Body of pancreas (tissue), 4 donors: ENCODE measurements at regions not wholly inside any gene's neighbourhood (a gene's known extent, or its start where the extent isn't known, plus 50 kb on each side); places are given as distances from the start of the nearest gene placed in this dataset.
A peak's percentile ranks its signal among the peaks of the same experiment; 100 is the strongest.

Source experiments
- CTCF ChIP-seq, 7 experiments: fragments of 450-650 bp in 4 of 7; fragments of 200-600 bp in 3 of 7; sonication (generic) in 3 of 7; IDR thresholded peaks; one replicate each; pipeline ENCODE4 v1.5.1; 2016 to 2019; ENCODE audit warnings: antibody characterized with exemption in 7 of 7
- POLR2A ChIP-seq, 3 donors: fragments of 450-650 bp; IDR thresholded peaks; one replicate each; pipeline ENCODE4 v1.6.1; 2016; ENCODE audit warnings: antibody characterized with exemption in 3 of 3, mild to moderate bottlenecking in 2 of 3

DNA sequence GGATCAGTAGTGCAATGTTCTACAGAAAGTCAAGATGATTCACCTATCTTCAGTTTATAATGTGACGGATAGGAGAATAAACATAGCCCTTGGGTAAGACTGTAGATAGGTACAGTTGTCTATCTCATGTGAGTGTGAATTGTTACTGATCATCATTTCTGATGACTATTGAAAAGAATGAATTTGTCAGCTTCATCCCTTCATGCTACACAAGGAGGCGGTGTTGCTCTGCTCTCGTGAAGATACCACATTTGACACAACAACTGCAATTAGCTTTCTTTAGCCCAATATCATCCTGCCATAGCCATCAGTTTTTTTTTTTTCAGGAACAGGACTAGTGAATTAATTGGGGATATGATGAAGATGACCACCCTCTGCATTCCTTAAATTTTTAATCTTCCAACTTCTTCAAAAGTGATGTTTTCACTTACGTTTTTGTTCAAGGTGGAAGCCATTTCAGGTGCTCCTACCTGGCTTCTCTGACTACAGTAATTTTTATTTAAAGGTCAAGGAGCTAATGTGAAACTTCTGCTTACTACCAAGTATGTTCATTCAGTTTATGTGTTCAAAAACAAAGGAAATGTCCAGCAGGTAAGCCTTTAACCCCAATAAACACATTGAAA is 152.9 kb upstream of the MOCS2 start:
- no peak for TF ChIP-seq POLR2A (IDR thresholded peaks at IDR 0.05)
- TF ChIP-seq CTCF (IDR thresholded peaks at IDR 0.05), result peak in 5 of 7 experiments; percentile 9 to 45 (median 42)
